ENCODE measurements at regions not wholly inside any gene's neighbourhood (a gene's known extent, or its start where the extent isn't known, plus 50 kb on each side); places are given as distances from the start of the nearest gene placed in this dataset.
"Not testable (repeated sequence)": the region's sequence is repeated elsewhere in the genome, so short reads cannot be mapped to it uniquely, and the experiment has no call there.

- no peak overlapping the region for H3K27ac ChIP-seq
- TF ChIP-seq ZFX (IDR thresholded peaks at IDR 0.05; ENCODE audit: borderline replicate concordance) (no peak), CTCF (IDR thresholded peaks at IDR 0.05) (no peak)
Measured at GRCh38 chr13:64090311-64090710, 2674.7 kb upstream of the PCDH20 start.

GRCh38 chr13:64088491-64088890 is 2672.8 kb upstream of the PCDH20 start:
- TF ChIP-seq CTCF (IDR thresholded peaks at IDR 0.05) (no peak), ZFX (IDR thresholded peaks at IDR 0.05; ENCODE audit: borderline replicate concordance) (no peak)
- H3K27ac ChIP-seq, result no peak overlapping the region

GRCh38 chr13:64087624-64088023 is 2672.0 kb upstream of the PCDH20 start:
- TF ChIP-seq CTCF (IDR thresholded peaks at IDR 0.05) (no peak), ZFX (IDR thresholded peaks at IDR 0.05; ENCODE audit: borderline replicate concordance) (no peak)
- no peak overlapping the region for H3K27ac ChIP-seq

GRCh38 chr13:64083811-64084210 is 2668.2 kb upstream of the PCDH20 start:
- H3K27ac ChIP-seq, result no peak overlapping the region
- TF ChIP-seq CTCF (IDR thresholded peaks at IDR 0.05) (no peak), ZFX (IDR thresholded peaks at IDR 0.05; ENCODE audit: borderline replicate concordance) (no peak)

- H3K27ac ChIP-seq, result no peak overlapping the region
- TF ChIP-seq ZFX (IDR thresholded peaks at IDR 0.05; ENCODE audit: borderline replicate concordance) (no peak), CTCF (IDR thresholded peaks at IDR 0.05) (no peak)
Measured at GRCh38 chr13:64083396-64083795, 2667.7 kb upstream of the PCDH20 start.

GRCh38 chr13:64078480-64078936 is 2662.9 kb upstream of the PCDH20 start:
- no peak overlapping the region for H3K27ac ChIP-seq
- TF ChIP-seq ZFX (IDR thresholded peaks at IDR 0.05; ENCODE audit: borderline replicate concordance), result no peak
- no peak for TF ChIP-seq CTCF (IDR thresholded peaks at IDR 0.05)

GRCh38 chr13:64078025-64078424 is 2662.4 kb upstream of the PCDH20 start:
- TF ChIP-seq ZFX (IDR thresholded peaks at IDR 0.05; ENCODE audit: borderline replicate concordance) (no peak), CTCF (IDR thresholded peaks at IDR 0.05) (no peak)

GRCh38 chr13:64077132-64077835 is 2661.6 kb upstream of the PCDH20 start:
- H3K27ac ChIP-seq, result not testable (repeated sequence)

More at GRCh38 chr13:64078025-64078424, 2662.4 kb upstream of the PCDH20 start:
- H3K27ac ChIP-seq, result no peak overlapping the region

Measured in 22Rv1 (cell line).